HG02642 (cell line): ENCODE measurements at regions not wholly inside any gene's neighbourhood (a gene's known extent, or its start where the extent isn't known, plus 50 kb on each side); places are given as distances from the start of the nearest gene placed in this dataset.

ENCODE experiments used
- ATAC-seq: cut with Tn5 transposase; IDR thresholded peaks from one replicate; pipeline ENCODE4 v1.9.1; 2021; ENCODE audit warnings: mild to moderate bottlenecking; ENCODE audit not compliant: unreplicated experiment, poor library complexity

GRCh38 chr18:45253973-45254708 lies 361.1 kb upstream of the SLC14A2 start:
- ATAC-seq, result no peak

DNA sequence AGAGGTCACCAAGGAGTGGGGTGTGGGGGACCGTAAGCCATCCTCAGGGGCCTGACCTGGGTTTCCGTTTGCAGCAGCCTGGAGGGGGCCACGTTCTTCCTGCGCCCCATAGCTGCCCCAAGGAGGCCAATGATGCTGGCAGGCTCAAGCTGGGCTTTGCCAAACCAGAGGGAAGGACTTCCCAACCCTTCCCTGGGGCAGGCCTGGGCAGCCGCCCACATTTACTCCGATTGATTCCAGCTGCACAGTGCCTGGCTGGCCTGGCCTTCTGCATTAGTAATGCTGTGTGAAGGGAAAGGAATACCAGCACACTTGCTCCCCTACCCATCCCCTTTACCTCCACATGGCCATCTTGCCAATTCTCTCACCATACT lies 360.6 kb upstream of the SLC14A2 start:
- no peak for ATAC-seq

DNA sequence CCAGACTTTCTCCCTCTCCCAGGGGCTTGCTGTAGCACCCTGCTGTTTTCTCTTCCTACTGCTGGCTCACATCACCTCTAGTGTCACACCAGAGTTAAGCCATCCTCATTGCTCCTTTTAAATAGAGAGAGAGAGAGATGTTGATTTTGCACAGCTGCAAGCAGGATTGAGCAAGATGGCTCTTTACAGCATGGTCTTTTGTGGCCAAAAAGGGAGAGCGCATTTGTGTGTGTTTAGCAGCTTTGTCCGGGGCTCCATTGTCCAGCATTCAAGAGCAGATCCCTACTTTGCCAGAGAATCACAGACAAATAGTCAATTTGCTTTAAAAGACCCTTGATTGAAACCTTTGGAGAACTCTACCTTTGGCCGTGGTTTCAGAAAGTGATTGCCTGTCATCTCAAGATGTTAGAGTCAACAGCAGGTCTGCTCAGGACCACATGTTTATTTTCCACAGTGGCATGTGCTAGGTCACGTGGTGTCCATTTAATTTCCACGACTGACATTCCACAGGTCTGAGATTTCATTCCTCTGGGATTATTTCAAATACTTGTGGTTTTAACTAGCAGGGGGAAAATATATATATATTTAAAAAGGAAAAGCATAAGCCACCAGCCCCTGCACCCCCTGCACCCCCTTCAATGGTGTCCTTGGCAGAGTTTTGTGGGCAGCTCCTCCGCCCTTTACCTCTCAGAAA lies 359.9 kb upstream of the SLC14A2 start:
- no peak for ATAC-seq

- ATAC-seq, result no peak
Measured at GRCh38 chr18:45260125-45260524, 355.2 kb upstream of the SLC14A2 start.

DNA sequence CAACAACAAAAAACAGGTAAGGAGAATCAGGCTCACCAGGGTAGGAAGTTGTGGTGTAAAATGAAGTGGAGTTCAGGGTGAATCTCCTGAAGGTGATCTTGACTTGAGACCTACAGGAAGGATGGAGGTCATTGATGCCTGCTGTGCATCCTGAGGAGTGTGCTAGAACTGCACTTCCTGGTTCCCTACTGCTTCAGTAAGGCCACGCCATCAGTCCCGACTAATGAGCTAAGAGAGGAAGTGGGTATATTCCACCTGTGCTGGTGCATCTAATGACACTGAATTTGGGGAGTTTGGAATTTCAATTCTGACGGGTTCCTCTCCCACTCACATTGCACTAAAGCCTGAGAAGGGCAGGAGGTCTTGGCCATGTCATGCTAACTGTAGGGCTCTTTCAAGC lies 349.3 kb upstream of the SLC14A2 start:
- no peak for ATAC-seq

GRCh38 chr18:45267622-45268021 lies 347.7 kb upstream of the SLC14A2 start:
- no peak for ATAC-seq

DNA sequence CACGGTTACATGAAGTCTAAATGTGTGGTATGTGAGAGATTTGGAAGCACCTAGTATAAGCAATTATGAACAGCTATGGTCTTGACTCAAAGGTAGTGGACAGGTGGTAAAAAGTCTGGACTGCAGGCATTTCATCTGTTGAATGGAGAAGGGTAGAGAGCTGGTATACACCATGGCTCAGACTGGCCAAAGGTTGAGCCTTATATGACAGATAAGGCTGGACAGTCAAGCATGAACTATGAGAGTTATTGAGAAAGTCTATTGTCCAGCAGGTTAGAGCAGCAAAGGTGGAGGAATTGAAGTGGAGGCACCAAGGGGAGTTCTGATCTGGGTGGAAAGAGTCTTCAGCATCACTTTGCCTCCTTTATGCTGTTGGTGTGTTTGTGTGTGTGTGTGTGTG lies 346.7 kb upstream of the SLC14A2 start:
- no peak for ATAC-seq

DNA sequence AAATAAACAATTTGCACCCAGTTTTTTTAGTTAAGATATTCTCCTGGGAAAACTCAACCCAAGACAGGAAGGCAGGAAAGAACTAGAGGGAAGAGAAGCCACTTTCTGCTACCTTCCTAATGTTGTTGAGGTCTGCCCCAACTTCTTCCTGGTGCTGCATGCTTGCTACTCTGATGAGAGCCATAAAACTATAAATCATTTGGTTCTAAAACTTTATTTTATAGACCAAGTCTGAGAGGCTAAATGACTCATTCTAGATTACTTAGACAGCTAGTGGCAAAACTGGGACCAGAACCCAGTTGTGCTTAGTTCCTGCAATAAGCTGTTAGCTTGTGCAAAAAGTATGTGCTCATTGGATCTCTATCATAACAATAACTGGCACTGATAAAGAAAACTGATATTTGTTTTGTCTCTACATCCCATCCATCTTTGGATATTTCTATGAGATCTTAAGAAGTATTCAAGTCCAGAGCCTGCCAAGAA lies 344.9 kb upstream of the SLC14A2 start:
- ATAC-seq, result no peak

DNA sequence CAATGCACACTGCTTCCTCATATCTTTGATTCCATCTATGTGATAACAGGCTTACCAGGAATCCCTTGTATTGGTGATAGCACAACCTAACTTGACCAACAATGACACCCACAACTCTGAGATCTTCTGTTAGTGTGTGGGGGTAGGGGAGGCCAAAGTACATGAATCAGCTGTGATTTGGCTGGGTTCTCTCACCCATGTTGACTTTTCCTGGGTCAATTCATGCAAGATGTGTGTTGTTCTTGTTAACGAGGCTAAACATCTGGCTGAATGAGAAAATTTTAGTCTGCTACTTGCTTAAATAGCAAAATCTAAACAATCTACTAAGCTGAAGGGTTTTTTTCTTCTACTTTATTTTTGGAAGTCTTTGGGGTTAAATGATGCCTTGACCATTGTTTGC lies 341.2 kb upstream of the SLC14A2 start:
- no peak for ATAC-seq

DNA sequence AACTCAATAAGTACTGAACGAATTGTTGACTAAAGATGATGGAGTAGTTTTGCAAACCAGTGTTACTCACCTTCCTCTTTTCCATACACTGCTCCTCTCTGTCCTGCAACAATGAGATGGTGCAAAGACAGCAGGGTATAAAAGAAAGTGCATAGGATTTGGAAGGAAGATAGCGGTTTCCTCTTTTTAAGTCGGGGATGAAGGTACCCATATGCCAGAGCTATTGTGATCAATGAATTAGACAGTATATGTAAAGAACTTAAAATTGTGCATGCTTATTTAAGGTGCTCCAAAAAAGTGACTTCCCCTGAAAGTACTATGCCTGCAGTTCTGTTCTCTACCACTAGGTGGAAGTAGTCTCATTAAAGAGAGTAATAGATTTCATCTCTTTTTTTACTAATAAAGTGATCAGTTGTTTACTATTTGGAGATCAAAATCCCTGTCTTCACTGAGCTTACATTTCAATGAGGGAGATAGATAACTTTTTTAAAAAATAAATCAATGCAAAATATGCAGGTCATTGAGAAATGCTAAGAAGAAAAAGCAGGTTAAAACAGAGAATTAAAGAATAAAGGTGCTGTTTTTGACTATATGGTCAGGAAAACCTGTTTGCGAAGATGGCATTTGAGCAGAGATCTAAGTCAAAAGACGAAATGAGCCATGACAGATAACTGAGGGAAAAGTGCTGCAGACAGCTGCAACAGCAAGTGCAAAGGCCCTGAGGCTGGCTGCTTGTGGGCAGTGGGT lies 339.7 kb upstream of the SLC14A2 start:
- ATAC-seq, result no peak

DNA sequence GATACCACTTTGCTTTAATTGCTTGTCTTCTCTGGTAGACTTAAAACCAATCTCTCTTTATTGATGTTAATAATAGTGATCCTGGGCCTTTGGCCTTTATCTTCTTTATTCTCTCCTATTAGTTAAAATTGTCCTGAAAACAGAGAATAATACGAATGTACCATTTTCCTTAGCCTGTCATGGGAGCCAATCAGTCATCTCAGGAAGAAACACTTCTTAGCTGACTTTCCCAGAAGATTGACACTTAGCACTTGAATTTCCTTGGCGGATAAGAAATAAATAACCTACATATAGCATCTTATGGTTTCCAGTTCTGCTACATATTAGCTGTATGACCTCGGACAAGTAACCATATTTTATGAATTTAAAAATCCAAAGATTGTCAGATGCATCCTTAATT lies 338.4 kb upstream of the SLC14A2 start:
- ATAC-seq, result no peak

DNA sequence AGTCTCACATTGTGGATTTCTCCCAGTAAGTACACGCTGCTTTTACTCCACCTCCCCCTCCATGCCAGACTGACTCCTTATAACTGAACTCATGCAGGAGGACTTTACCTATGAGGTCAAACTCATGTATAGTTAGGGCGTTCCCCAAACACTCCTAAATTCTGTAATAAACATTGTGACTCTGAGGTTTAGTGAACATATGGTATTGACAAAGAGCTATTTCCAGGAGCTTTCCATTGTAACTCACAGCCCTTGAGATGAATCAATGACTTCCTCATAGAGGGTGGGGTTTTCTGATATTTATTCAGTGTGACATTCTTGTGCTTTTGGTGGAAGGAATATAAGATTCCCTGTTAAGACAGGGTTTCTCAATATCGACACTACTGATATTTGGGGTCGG lies 337.4 kb upstream of the SLC14A2 start:
- ATAC-seq, result no peak

GRCh38 chr18:45280481-45281276 lies 334.6 kb upstream of the SLC14A2 start:
- no peak for ATAC-seq

DNA sequence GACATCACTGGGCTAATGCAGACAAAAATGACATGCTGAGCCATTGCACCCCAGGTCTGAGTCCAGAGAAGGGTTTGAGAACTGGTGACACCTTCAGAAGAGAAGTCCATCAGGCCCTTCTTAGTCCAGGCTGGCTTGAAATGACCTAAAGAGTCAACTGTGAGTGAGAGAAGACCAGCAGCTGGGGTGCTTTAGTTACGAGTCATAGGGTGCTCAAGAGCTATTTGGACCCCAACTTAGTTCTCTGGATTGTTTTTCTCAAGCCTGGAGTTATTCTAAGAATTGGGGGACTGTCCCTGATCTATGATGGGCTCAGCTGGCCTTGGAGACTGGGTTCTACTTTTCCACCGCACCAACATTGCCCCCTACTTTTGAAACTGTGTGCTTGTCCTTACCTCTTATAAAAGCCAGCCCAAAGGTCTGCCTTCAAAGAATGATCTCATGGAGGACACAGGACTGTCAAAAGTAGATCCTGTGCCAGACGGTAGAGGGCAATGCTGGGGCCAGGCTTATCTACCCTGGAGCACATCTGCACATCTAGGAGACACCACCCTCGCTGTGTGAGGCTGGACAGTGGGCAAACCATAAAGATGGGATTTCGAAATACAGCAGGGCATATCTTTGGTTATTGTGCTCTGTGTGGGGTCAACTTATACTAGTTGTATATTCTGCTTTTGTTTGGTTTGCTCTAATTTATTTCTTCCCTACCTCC lies 333.0 kb upstream of the SLC14A2 start:
- no peak for ATAC-seq

- ATAC-seq, result no peak
Measured at GRCh38 chr18:45284174-45284573, 331.1 kb upstream of the SLC14A2 start.

GRCh38 chr18:45284851-45285250 lies 330.4 kb upstream of the SLC14A2 start:
- no peak for ATAC-seq

DNA sequence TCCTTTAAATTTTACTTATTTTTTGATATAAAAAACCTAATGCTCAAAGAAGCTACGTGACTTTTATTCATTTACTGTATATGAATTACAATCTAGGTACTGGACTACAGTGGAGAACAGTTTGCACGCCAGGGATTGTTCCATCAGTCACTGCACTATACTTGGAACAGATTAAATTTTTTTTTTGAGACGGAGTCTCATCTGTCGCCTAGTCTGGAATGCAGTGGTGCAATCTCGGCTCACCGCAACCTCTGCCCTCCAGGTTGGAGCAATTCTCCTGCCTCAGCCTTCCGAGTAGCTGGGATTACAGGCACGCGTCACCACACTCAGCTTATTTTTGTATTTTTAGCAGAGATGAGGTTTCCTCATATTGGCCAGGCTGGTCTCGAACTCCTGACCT lies 330.0 kb upstream of the SLC14A2 start:
- ATAC-seq, result no peak

DNA sequence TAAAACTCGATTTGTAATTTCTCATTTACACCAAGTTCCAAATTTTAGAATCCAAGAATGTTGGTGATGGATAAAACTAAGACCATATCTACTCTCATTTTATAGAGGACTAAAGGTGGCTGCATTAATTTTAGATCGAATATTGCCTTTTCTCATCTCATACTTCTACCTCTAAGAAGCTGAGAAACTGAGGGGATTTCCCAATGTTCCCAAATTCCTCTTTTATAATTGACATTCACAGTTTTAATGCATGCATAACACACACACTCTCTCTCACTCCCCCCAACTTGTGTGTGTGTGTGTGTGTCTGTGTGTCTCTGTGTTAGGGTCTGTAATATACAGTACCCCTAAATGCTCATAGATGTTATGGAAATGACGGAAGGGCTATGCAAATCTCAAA lies 328.8 kb upstream of the SLC14A2 start:
- ATAC-seq, result no peak

GRCh38 chr18:45287531-45287930 lies 327.7 kb upstream of the SLC14A2 start:
- no peak for ATAC-seq

DNA sequence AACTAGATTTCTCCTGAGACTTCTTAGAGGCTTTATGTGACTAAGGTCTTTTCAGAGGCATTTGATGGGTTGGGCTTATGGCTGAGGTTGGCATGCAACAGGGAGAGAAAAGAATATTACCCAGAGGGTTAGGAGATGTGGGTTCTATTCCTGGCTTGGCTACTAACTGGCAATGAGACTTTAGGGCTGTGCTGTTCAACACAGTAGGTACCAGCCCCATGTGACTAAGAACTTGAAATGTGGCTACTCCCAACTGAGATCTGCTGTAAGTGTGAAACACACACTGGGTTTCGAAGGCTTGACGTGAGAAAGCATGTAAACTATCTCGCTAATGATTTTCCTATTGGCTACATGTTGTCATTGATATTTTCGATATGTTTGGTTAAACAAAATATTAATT lies 324.9 kb upstream of the SLC14A2 start:
- ATAC-seq, result no peak
